Activated naive CD8-positive, alpha-beta T cell treated with anti-CD3 and anti-CD28 coated beads, Interleukin-2, amount 10 ng/mL, durations not matched to agents 7 days and 5 days (primary cell): ENCODE measurements at regions not wholly inside any gene's neighbourhood (a gene's known extent, or its start where the extent isn't known, plus 50 kb on each side); places are given as distances from the start of the nearest gene placed in this dataset.

Experiments used
- ATAC-seq: fragments of 150-1000 bp; cut with Tn5 transposase; one replicate; pipeline ENCODE4 v1.10.0; 2021; ENCODE audit warnings: low read depth, moderate library complexity
- POLR2A ChIA-PET: fragments of 350-600 bp; sonication (Branson Sonifier 250); formaldehyde crosslinking; loops from one replicate; lab custom pipeline; 2021; ENCODE audit warnings: antibody characterized with exemption; lab: Charles Lee
- DNase-seq: peaks from one replicate; pipeline ENCODE4 v3.0.0; 2021
- H3K27ac Mint-ChIP-seq: one replicate; pipeline ENCODE4 v1.8.0; 2022; ENCODE audit warnings: mild to moderate bottlenecking, mixed read lengths
- H3K27me3 Mint-ChIP-seq: one replicate; pipeline ENCODE4 v1.8.0; 2022; ENCODE audit warnings: mild to moderate bottlenecking, moderate library complexity, mixed read lengths
- H3K36me3 Mint-ChIP-seq: one replicate; pipeline ENCODE4 v1.8.0; 2021; ENCODE audit warnings: mild to moderate bottlenecking, mixed read lengths
- H3K4me1 Mint-ChIP-seq: one replicate; pipeline ENCODE4 v1.8.0; 2021; ENCODE audit warnings: mixed read lengths
- H3K4me3 Mint-ChIP-seq: one replicate; pipeline ENCODE4 v1.8.0; 2022; ENCODE audit warnings: mild to moderate bottlenecking, moderate library complexity, mixed read lengths
- H3K9me3 Mint-ChIP-seq: one replicate; pipeline ENCODE4 v1.8.0; 2021; ENCODE audit warnings: mixed read lengths

DNA sequence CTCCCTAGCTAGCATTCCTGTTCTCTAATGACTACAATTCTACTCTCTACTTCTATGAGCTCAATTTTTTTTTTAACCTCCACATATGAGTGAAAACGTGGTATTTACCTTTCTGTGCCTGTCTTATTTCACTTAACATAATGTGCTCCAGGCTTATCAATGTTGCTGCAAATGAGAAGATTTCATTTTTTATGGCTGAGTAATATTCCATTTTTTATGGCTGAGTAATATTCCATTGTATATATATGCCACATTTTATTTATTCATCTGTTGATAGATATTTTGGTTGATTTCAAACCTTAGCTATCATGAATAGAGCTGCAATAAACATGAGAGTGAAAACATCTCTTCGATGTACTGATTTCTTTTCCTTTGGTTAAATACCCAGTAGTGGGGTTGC lies 159.6 kb upstream of the TPK1 start:
- POLR2A ChIA-PET = no interaction called here
- no peak for ATAC-seq
- peaks cover 2% of the 10 kb centered on the region for H3K4me1 Mint-ChIP-seq
- no peak for DNase-seq
- no peaks in the 10 kb centered on the region for H3K27me3 Mint-ChIP-seq
- no peaks in the 10 kb centered on the region for H3K36me3 Mint-ChIP-seq
- H3K27ac Mint-ChIP-seq = no peak overlapping the region
- peaks cover 15% of the 10 kb centered on the region for H3K9me3 Mint-ChIP-seq
- no peak overlapping the region for H3K4me3 Mint-ChIP-seq

DNA sequence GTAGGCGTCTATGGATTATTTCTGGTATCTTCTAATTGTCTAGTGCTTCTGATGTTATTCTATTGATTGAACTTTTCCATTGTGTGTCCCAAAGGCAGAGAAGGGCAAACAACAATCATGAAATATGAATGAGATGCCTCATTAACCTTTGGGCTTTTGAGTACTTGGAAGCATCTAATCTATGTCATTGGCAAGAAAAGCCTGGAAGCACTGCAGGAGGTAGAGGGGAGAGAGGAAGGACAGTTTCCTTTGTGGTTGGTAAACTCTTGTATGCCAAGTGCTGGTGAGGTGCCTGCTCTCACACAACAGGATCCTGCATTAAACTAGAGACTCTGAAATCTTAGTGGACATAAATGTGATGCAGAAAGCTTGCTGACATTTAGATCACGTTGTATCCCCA lies 155.2 kb upstream of the TPK1 start:
- POLR2A ChIA-PET = no interaction called here
- Mint-ChIP-seq H3K27me3 (no peaks in the 10 kb centered on the region), H3K4me3 (no peak overlapping the region), H3K4me1 (peaks cover 2% of the 10 kb centered on the region), H3K36me3 (no peaks in the 10 kb centered on the region), H3K27ac (no peak overlapping the region), H3K9me3 (peaks cover 6% of the 10 kb centered on the region)
- DNase-seq (no peak), ATAC-seq (no peak)

DNA sequence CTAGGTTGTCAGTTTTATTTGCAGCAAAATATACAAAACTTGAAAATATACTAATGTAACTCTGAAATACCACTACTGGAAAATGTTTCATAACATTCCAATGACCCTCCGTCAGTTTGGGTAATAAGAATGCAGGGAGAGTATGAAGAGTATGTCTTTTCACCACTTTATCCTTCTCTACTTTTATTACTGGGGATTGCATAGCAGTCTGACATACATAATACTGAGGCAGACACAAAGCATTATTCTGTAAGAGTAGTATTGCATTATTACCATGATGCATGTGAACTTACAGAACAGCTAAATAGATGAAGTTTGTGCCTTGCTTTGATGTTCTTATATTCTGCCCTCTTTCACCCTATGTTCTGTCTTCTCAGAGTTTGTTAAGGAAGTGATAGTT lies 151.8 kb upstream of the TPK1 start:
- Mint-ChIP-seq H3K27ac (no peak overlapping the region), H3K4me1 (no peaks in the 10 kb centered on the region), H3K27me3 (no peaks in the 10 kb centered on the region), H3K4me3 (no peak overlapping the region), H3K9me3 (peaks cover under 1% of the 10 kb centered on the region), H3K36me3 (no peaks in the 10 kb centered on the region)
- DNase-seq (no peak), ATAC-seq (no peak)
- POLR2A ChIA-PET = no interaction called here

DNA sequence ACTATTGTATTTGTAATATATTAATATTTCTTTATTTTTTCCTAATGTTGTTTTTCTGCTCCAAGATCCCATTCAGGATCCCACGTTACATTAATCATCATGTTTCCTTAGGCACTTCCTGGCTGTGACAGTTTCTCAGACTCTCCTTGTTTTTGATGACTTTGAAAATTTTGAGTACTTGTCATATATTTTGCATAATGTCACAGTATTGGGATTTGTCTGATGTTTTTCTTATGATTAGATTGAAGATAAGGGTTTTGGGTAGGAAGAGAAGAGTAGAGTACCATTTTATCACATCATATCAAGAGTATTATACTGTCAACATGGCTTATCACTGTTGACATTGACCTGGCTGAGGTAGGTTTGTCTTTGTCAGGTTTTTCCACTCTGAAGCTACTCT lies 146.3 kb upstream of the TPK1 start:
- DNase-seq (no peak), ATAC-seq (no peak)
- H3K4me1 Mint-ChIP-seq = no peaks in the 10 kb centered on the region
- H3K36me3 Mint-ChIP-seq = no peaks in the 10 kb centered on the region
- H3K27ac Mint-ChIP-seq = no peak overlapping the region
- no peaks in the 10 kb centered on the region for H3K27me3 Mint-ChIP-seq
- POLR2A ChIA-PET = no interaction called here
- peaks cover 3% of the 10 kb centered on the region for H3K9me3 Mint-ChIP-seq
- H3K4me3 Mint-ChIP-seq = no peak overlapping the region

DNA sequence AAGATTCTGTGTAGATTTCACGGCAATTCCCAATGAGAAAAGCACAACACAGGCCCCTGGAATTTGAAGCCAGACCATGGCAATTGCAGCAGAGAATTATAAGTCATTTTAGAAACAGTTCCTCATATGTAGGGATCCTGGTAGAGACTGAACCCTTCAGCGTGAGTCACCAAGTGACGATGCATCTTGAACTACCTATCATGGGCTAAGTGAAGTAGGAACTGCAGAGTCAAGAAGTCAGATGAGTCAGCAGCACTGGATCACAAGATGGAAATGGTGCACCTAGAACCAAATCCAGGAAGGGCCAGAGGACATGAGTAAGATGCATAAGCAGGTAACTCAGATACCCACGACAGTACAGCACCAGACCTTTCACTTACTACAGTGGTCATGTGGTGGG lies 140.0 kb upstream of the TPK1 start:
- POLR2A ChIA-PET = no interaction called here
- no peak for ATAC-seq
- H3K9me3 Mint-ChIP-seq = peaks cover 2% of the 10 kb centered on the region

DNA sequence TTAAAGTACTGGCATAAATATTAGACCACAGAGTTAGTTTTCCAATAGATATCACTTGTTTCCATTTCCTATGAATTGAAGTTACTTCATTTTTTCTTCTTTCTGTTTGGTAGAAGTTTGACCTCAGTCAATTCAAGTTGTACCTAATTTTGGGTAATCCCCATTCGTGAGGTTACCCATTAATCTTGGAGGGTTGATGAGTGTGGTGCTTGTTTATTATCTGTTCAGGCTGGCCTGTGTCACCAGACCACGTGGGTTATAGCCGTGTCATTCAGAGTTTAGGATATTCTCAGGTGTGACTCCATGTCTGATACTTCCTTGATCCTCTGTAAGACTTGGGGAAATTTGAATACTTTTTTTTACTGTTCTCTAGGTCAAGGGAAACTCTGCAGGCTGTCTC lies 133.9 kb upstream of the TPK1 start:
- Mint-ChIP-seq H3K4me1 (no peaks in the 10 kb centered on the region), H3K27ac (no peak overlapping the region), H3K9me3 (peaks cover 2% of the 10 kb centered on the region), H3K36me3 (no peaks in the 10 kb centered on the region), H3K27me3 (no peaks in the 10 kb centered on the region), H3K4me3 (no peak overlapping the region)
- ATAC-seq (no peak), DNase-seq (no peak)
- POLR2A ChIA-PET = no interaction called here

More for the DNA sequence above, 140.0 kb upstream of the TPK1 start:
- DNase-seq = no peak
- H3K4me1 Mint-ChIP-seq = no peaks in the 10 kb centered on the region
- H3K36me3 Mint-ChIP-seq = no peaks in the 10 kb centered on the region
- H3K27me3 Mint-ChIP-seq = no peaks in the 10 kb centered on the region
- no peak overlapping the region for H3K4me3 Mint-ChIP-seq
- H3K27ac Mint-ChIP-seq = no peak overlapping the region

DNA sequence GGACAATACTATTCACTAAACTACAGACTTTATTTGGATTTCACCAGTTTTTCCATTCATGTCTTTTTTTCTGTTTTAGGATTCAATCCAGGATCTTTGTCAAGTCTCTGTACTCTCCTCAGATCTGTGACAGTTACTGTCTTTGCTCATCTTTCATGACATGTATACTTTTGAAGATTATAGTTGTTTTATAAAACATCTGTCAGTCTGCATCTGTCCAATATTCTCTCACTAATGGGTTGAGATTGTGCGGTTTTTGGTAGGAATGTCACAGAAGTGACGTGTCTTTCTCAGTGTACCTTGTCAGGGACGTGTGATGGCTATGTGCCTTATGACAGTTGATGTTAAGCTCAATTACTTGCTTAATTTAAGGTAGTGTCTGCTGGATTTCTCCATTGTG lies 124.9 kb upstream of the TPK1 start:
- no peak overlapping the region for H3K4me3 Mint-ChIP-seq
- peaks cover 3% of the 10 kb centered on the region for H3K9me3 Mint-ChIP-seq
- no peaks in the 10 kb centered on the region for H3K36me3 Mint-ChIP-seq
- H3K27ac Mint-ChIP-seq = no peak overlapping the region
- POLR2A ChIA-PET = no interaction called here
- H3K27me3 Mint-ChIP-seq = no peaks in the 10 kb centered on the region
- no peaks in the 10 kb centered on the region for H3K4me1 Mint-ChIP-seq
- no peak for DNase-seq
- no peak for ATAC-seq

DNA sequence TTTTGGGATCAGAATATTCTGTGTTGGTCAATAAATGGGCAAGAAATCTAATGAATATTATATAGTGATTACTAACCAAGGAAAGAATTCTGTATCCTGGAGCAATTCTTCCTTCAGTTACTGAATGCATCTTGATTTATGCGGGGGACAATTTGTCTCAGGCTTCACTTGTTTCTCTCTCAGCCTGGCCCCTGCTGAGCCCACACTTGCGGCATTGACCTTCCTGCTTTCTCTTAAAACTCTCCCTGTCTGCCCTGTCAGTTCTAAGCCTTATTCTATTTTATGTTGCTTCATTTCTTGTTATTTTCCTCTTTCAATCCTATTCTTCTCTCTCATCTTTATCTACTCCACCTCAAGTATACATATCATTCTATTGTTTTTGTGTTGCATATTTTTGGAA lies 122.1 kb upstream of the TPK1 start:
- POLR2A ChIA-PET = no interaction called here
- Mint-ChIP-seq H3K4me3 (no peak overlapping the region), H3K9me3 (peaks cover 6% of the 10 kb centered on the region), H3K4me1 (no peaks in the 10 kb centered on the region), H3K36me3 (no peaks in the 10 kb centered on the region), H3K27ac (no peak overlapping the region), H3K27me3 (no peaks in the 10 kb centered on the region)
- DNase-seq = no peak
- no peak for ATAC-seq

DNA sequence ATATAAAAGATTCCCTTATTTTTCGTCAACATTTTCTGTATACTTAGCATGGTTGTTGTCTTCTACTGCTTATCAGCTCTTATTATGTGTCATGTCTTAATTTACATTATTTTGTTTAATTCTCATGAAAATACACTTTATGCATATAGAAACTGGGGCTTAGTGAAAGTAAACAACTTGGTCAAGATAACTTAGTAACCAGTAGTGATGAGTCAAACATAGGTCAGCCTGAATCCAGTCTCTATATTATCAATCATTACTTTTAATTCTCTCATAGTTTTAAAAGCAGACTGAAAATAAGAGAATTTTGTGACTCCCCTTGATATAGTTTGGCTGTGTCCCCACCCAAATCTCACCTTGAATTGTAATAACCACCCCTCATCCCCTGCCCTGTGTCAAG lies 119.6 kb upstream of the TPK1 start:
- DNase-seq (no peak), ATAC-seq (no peak)
- H3K9me3 Mint-ChIP-seq = peaks cover 6% of the 10 kb centered on the region
- POLR2A ChIA-PET = no interaction called here
- no peaks in the 10 kb centered on the region for H3K4me1 Mint-ChIP-seq
- no peaks in the 10 kb centered on the region for H3K27me3 Mint-ChIP-seq
- H3K4me3 Mint-ChIP-seq = no peak overlapping the region
- no peaks in the 10 kb centered on the region for H3K36me3 Mint-ChIP-seq
- H3K27ac Mint-ChIP-seq = no peak overlapping the region

DNA sequence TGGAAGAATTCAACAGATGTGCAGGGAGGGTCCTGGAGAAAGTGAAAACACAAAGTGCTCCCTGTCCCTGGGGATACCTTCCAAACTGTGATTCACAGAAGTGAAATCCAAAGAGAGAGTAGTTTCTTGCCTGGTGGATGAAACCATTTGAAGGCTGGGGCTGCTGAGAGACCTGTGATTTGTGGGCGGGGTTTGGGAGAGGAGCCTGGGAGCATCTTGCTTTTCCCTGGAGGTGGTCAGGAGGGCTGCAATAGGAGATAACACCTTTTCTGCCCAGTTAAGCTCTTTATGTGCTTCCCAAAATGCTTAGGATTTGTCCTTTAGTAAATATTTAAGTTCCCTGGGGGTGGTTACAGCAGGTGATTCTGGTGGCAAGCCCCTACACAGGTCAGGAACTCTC lies 105.3 kb upstream of the TPK1 start:
- Mint-ChIP-seq H3K9me3 (no peaks in the 10 kb centered on the region), H3K4me3 (no peak overlapping the region), H3K27me3 (peaks cover 2% of the 10 kb centered on the region), H3K27ac (no peak overlapping the region), H3K36me3 (no peaks in the 10 kb centered on the region), H3K4me1 (no peaks in the 10 kb centered on the region)
- POLR2A ChIA-PET = no interaction called here
- ATAC-seq (no peak), DNase-seq (no peak)

DNA sequence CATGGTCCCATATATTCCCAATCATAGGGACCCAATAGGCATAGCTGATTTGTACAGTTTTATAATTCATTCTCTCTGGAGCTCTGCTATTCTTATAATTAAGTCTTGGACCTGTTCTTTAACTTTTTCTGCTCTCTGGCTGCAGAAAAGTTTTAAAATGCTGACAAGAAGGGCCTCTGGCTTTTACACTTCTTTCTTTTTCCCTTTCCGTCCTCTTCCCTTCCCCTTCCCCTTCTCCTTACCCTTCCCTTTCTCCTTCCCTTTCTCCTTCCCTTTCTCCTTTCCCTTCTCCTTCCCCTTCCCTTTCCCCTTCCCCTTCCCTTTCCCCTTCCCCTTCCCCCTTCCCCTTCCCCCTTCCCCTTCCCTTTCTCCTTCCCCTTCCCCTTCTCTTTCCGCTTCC lies 101.3 kb upstream of the TPK1 start:
- no peaks in the 10 kb centered on the region for H3K36me3 Mint-ChIP-seq
- no peak for ATAC-seq
- H3K9me3 Mint-ChIP-seq = no peaks in the 10 kb centered on the region
- POLR2A ChIA-PET = no interaction called here
- no peak overlapping the region for H3K27ac Mint-ChIP-seq
- H3K4me1 Mint-ChIP-seq = no peaks in the 10 kb centered on the region
- DNase-seq = no peak
- H3K4me3 Mint-ChIP-seq = no peak overlapping the region
- H3K27me3 Mint-ChIP-seq = peaks cover 2% of the 10 kb centered on the region

DNA sequence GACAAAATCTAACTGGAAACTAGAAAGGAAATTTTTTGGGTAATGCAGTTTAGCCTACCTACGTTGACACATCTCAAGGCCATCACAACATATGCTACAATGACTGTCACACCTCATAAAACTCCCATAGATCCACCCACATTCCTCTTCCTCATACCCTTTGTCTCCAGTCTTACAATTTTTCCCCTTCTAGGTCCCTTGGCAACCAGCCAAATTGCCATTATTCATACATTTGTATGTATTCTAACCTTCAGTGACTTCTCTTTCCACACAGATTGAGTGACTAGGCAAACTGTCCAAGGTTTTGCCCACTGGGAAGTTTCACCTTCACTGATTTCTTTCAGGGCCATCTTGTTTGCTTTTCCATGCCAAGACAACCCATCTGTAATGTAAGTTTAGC lies 100.5 kb upstream of the TPK1 start:
- Mint-ChIP-seq H3K4me3 (no peak overlapping the region), H3K4me1 (no peaks in the 10 kb centered on the region), H3K9me3 (no peaks in the 10 kb centered on the region), H3K27ac (no peak overlapping the region), H3K36me3 (no peaks in the 10 kb centered on the region), H3K27me3 (peaks cover 2% of the 10 kb centered on the region)
- DNase-seq = no peak
- POLR2A ChIA-PET = no interaction called here
- ATAC-seq = no peak

DNA sequence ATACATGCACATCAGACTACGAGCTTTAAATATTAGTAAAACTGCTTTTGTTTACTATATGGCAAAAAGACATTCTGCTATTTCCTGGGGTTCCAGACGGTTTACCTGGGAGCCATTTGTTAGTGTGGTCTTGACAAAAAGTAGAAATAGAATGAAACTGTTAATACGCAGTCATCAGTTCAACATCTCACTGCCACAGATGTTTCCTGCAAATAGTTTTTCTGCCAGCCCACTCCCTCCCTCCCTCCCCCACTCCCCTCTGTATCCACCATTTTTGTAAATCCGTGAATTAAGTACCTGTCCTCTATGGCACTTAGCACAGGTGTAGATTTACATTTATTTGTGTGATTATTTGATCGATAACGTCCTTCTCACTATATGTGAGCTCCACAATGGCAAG lies 74.6 kb upstream of the TPK1 start:
- Mint-ChIP-seq H3K4me1 (peaks cover 4% of the 10 kb centered on the region), H3K27me3 (no peaks in the 10 kb centered on the region), H3K9me3 (no peaks in the 10 kb centered on the region), H3K36me3 (no peaks in the 10 kb centered on the region), H3K4me3 (no peak overlapping the region), H3K27ac (no peak overlapping the region)
- DNase-seq (no peak), ATAC-seq (no peak)
- POLR2A ChIA-PET = no interaction called here

DNA sequence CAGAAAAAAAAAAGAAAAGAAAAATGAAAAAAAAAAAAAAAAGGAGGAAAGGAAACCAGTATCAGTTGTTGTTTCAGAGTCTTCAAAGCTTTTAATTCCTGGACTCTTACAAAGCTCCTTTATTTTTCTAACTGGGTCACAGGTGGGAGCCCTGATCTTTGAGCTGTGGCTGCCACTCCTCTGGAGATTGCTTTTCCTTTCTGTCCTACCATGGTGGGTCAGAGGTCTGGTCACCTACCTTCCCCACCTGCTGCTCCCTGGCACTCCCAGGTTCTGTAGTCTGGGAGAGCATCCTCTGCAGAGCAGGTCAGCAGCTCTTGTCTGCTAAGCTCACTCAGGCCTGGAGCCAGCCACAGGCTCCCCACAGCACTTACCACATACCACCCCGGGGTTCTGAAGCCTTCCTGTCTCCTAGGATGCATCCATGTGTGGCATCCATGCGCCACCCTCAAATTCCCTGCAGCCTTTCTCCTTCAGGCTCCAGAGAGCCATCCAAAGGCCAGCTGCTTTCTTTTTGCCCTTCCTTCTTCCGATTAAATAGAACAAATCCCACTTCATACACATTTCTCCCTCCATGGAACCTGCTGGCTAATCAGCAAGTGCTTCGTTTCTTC lies 73.2 kb upstream of the TPK1 start:
- ATAC-seq (no peak), DNase-seq (no peak)
- POLR2A ChIA-PET = no interaction called here
- Mint-ChIP-seq H3K9me3 (no peaks in the 10 kb centered on the region), H3K36me3 (no peaks in the 10 kb centered on the region), H3K27me3 (no peaks in the 10 kb centered on the region), H3K4me1 (peaks cover 4% of the 10 kb centered on the region), H3K4me3 (no peak overlapping the region), H3K27ac (no peak overlapping the region)

DNA sequence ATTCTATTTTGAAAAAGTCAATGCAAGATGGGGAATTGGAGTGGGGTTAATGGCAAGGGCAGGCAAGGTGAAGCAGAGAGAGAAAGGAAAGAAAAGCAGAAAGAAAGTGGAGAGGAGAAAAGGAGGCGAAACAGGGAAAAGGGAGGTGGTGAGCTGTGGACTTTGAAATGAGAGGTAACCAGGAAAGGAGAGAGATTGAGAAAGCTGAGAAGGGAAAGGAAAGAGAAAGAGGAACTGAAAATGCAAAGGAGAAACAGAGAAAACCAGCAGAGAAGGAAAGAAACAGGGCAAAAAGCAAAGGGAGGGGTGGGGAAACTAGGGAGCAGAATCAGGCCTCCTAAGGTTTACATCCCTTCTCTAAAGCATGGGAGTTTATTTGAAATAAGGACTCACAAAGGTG lies 72.5 kb upstream of the TPK1 start:
- Mint-ChIP-seq H3K4me1 (peaks cover 4% of the 10 kb centered on the region), H3K4me3 (no peak overlapping the region), H3K27ac (no peak overlapping the region), H3K36me3 (no peaks in the 10 kb centered on the region), H3K27me3 (no peaks in the 10 kb centered on the region), H3K9me3 (no peaks in the 10 kb centered on the region)
- ATAC-seq = no peak
- POLR2A ChIA-PET = no interaction called here
- no peak for DNase-seq
